Endothelial cell of umbilical vein (primary cell): ENCODE measurements at regions not wholly inside any gene's neighbourhood (a gene's known extent, or its start where the extent isn't known, plus 50 kb on each side); places are given as distances from the start of the nearest gene placed in this dataset.

Experiments used
- BruUV-seq: library from RNA; stranded (reverse); fragments of 400-500 nt; replicated peaks from 2 replicates; lab custom pipeline; 2021; lab: Mats Ljungman, UMichigan
- CTCF ChIA-PET: fragments of 300-600, 350-600 bp; sonication (Branson Sonifier 250); formaldehyde crosslinking; loops from one replicate; lab custom pipeline; 2021; ENCODE audit warnings: antibody characterized with exemption, inconsistent platforms; lab: Charles Lee
- POLR2A ChIA-PET: fragments of 300-600, 350-600 bp; sonication (Branson Sonifier 250); formaldehyde crosslinking; loops from one replicate; lab custom pipeline; 2021; ENCODE audit warnings: antibody characterized with exemption, inconsistent platforms; lab: Charles Lee
- DNase-seq: peaks from one replicate; pipeline ENCODE4 v3.0.0-alpha.2; 2011; ENCODE audit warnings: low read depth, low spot score
- FAIRE-seq: peaks from 2 replicates; lab custom pipeline; 2011; peaks lifted over from hg19 to GRCh38; lab: Jason Lieb, UNC
- H2AFZ ChIP-seq: 2 replicates; pipeline ENCODE4 v1.6.0; 2012; ENCODE audit warnings: low read depth, low read length, control low read depth, inconsistent platforms
- H3K27ac ChIP-seq: 2 replicates; pipeline ENCODE4 v1.5.1; 2011; ENCODE audit warnings: low read depth, mild to moderate bottlenecking, control low read depth, low read length, moderate library complexity; ENCODE audit not compliant: insufficient read depth
- H3K27me3 ChIP-seq, 2 experiments: 2 replicates each; pipeline versions ENCODE4 v1.6.0 to v1.6.1; 2011; ENCODE audit warnings: low read length in 2 of 2, mixed read lengths in 1 of 2; ENCODE audit not compliant: control insufficient read depth in 2 of 2, insufficient read depth in 2 of 2
- H3K36me3 ChIP-seq, 2 experiments: 2 replicates in 1 of 2; 3 replicates in 1 of 2; pipeline ENCODE4 v1.5.1; 2011; ENCODE audit warnings: low read length in 2 of 2, mild to moderate bottlenecking in 1 of 2, moderate library complexity in 1 of 2; ENCODE audit not compliant: control insufficient read depth in 2 of 2, insufficient read depth in 2 of 2; ENCODE audit errors: extremely low read depth in 1 of 2
- H3K4me1 ChIP-seq: 3 replicates; pipeline ENCODE4 v1.5.1; 2011; ENCODE audit warnings: mild to moderate bottlenecking, low read length; ENCODE audit not compliant: control insufficient read depth, insufficient read depth; ENCODE audit errors: extremely low read depth
- H3K4me2 ChIP-seq: 2 replicates; pipeline ENCODE4 v1.6.1; 2011; ENCODE audit warnings: low read length, control low read depth, mixed read lengths; ENCODE audit not compliant: insufficient read depth
- H3K4me3 ChIP-seq, 3 experiments: fragments of 200-600 bp in 1 of 3; sonication (generic), shearing (Covaris generic) in 1 of 3; replicated peaks in 1 of 3; 2 replicates each; pipeline ENCODE4 v1.5.1; 2011 to 2016; ENCODE audit warnings: control low read depth in 3 of 3, low read length in 3 of 3, mild to moderate bottlenecking in 2 of 3, inconsistent platforms in 1 of 3, low read depth in 1 of 3, moderate library complexity in 1 of 3; ENCODE audit not compliant: insufficient read depth in 1 of 3
- H3K79me2 ChIP-seq: 2 replicates; pipeline ENCODE4 v1.6.0; 2012; ENCODE audit warnings: low read length, inconsistent platforms; ENCODE audit not compliant: control insufficient read depth, insufficient read depth
- H3K9ac ChIP-seq: replicated peaks from 2 replicates; pipeline ENCODE3; 2011; ENCODE audit warnings: low read length, control low read depth; ENCODE audit not compliant: insufficient read depth; ENCODE audit errors: extremely low read depth
- H3K9me1 ChIP-seq: replicated peaks from 3 replicates; pipeline ENCODE4 v1.6.0; 2011; ENCODE audit warnings: mild to moderate bottlenecking, low read length; ENCODE audit not compliant: control insufficient read depth, insufficient read depth; ENCODE audit errors: extremely low read depth
- H3K9me3 ChIP-seq: replicated peaks from 2 replicates; pipeline ENCODE4 v1.5.1; 2012; ENCODE audit warnings: low read length, inconsistent platforms; ENCODE audit not compliant: control insufficient read depth, insufficient read depth
- H4K20me1 ChIP-seq: replicated peaks from 2 replicates; pipeline ENCODE3; 2011; ENCODE audit warnings: mild to moderate bottlenecking, low read length; ENCODE audit not compliant: control insufficient read depth, insufficient read depth; ENCODE audit errors: extremely low read depth
- EZH2 ChIP-seq: IDR thresholded peaks from 2 replicates; pipeline ENCODE4 v1.6.1; 2012; ENCODE audit warnings: borderline replicate concordance, low read depth, mild to moderate bottlenecking, moderate library complexity, low read length, inconsistent platforms; ENCODE audit not compliant: severe bottlenecking
- FOS ChIP-seq: IDR thresholded peaks from 2 replicates; pipeline ENCODE4 v1.6.1; 2011; ENCODE audit warnings: mild to moderate bottlenecking, low read length, moderate library complexity, borderline replicate concordance; ENCODE audit not compliant: insufficient read depth
- GATA2 ChIP-seq: IDR thresholded peaks from 2 replicates; pipeline ENCODE4 v1.7.0; 2011; ENCODE audit warnings: low read depth, mild to moderate bottlenecking, moderate library complexity, mixed read lengths, low read length; ENCODE audit not compliant: insufficient read length, insufficient read depth
- JUN ChIP-seq: IDR thresholded peaks from 2 replicates; pipeline ENCODE4 v1.6.1; 2011; ENCODE audit warnings: borderline replicate concordance, low read depth; ENCODE audit not compliant: insufficient read length, insufficient read depth
- MYC ChIP-seq: IDR thresholded peaks from one replicate; pipeline ENCODE4 v1.6.1; 2011; ENCODE audit warnings: mild to moderate bottlenecking, low read depth, low read length
- POLR2A ChIP-seq: IDR thresholded peaks from 2 replicates; pipeline ENCODE4 v1.6.1; 2012; ENCODE audit warnings: low read depth, mild to moderate bottlenecking, control low read depth, low read length
- POLR2AphosphoS5 ChIP-seq: IDR thresholded peaks from 2 replicates; pipeline ENCODE4 v1.6.1; 2012; ENCODE audit warnings: low read depth, mild to moderate bottlenecking, control low read depth, low read length, moderate library complexity; ENCODE audit not compliant: insufficient read depth
- dilution Hi-C: fragments of 300-500 bp; cut with MboI; formaldehyde crosslinking; loops from one replicate; pipeline ENCODE4 v1.15.0; 2019; ENCODE audit warnings: low sequenced_read_pairs; ENCODE audit not compliant: extremely low pct_ligation_motif_present
- intact Hi-C: fragments of 100-400 bp; cut with micrococcal nuclease; formaldehyde crosslinking; loops from one replicate; pipeline ENCODE4 v1.10.0; 2022
- TF ChIP-seq, protein P1 (sequence below), 2 donors: IDR thresholded peaks; 1 replicate in 1 of 2; 2 replicates in 1 of 2; pipeline ENCODE4 v1.5.1; 2011; ENCODE audit warnings: low read length in 2 of 2, mild to moderate bottlenecking in 2 of 2, moderate library complexity in 2 of 2, control low read depth in 1 of 2, inconsistent platforms in 1 of 2, low read depth in 1 of 2; ENCODE audit not compliant: insufficient read depth in 1 of 2; ENCODE audit errors: extremely low read depth in 1 of 2
- TF ChIP-seq, protein P2 (sequence below): IDR thresholded peaks from 2 replicates; pipeline ENCODE4 v1.6.1; 2011; ENCODE audit not compliant: insufficient read depth, insufficient read length

DNA sequence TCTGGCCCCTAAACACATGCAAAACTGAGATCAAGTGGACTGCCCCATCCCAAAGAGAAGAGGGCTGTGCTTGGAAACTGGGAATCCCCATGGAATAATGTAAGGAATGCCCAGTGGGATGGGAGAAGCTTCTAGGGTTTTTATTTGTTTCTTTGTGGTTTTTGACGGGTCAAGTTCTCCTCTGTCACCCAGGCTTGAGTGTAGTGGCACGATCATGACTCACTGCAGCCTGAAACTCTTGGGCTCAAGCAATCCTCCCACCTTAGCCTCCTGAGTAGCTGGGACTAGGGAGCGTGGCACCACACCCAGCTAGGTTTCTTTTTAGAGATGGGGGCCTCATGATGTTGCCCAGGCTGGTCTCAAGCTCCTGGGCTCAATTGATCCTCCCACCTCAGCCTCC is 101.7 kb upstream of the ZSWIM2 start:
- Histone ChIP-seq H3K9me3 (no peaks in the 10 kb centered on the region), H3K27ac (no peak overlapping the region), H3K4me3 (no peak overlapping the region), H3K4me2 (no peak overlapping the region), H2AFZ (no peak overlapping the region), H3K9ac (no peak overlapping the region), H4K20me1 (no peaks in the 10 kb centered on the region), H3K79me2 (no peaks in the 10 kb centered on the region), H3K36me3 (no peaks in the 10 kb centered on the region), H3K27me3 (no peaks in the 10 kb centered on the region), H3K9me1 (no peaks in the 10 kb centered on the region), H3K4me1 (no peaks in the 10 kb centered on the region)
- ChIA-PET CTCF (interaction anchor here (1.0 kb wide), 1 partner anchor 231 kb away, joined by 3 read pairs; no protein-coding TSS in a partner anchor), POLR2A (no interaction called here)
- BruUV-seq = no TSS peak
- TF ChIP-seq MYC = no peak
- TF ChIP-seq, protein P1, sequence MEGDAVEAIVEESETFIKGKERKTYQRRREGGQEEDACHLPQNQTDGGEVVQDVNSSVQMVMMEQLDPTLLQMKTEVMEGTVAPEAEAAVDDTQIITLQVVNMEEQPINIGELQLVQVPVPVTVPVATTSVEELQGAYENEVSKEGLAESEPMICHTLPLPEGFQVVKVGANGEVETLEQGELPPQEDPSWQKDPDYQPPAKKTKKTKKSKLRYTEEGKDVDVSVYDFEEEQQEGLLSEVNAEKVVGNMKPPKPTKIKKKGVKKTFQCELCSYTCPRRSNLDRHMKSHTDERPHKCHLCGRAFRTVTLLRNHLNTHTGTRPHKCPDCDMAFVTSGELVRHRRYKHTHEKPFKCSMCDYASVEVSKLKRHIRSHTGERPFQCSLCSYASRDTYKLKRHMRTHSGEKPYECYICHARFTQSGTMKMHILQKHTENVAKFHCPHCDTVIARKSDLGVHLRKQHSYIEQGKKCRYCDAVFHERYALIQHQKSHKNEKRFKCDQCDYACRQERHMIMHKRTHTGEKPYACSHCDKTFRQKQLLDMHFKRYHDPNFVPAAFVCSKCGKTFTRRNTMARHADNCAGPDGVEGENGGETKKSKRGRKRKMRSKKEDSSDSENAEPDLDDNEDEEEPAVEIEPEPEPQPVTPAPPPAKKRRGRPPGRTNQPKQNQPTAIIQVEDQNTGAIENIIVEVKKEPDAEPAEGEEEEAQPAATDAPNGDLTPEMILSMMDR (IDR thresholded peaks at IDR 0.05; ENCODE audit: extremely low read depth in 1 of 2, insufficient read depth in 1 of 2, low read depth in 1 of 2, low read length in 2 of 2) = no peak
- DNase-seq (no peak), FAIRE-seq (no peak)
- intact Hi-C loops = no loop called here
- dilution Hi-C loops = no loop called here

DNA sequence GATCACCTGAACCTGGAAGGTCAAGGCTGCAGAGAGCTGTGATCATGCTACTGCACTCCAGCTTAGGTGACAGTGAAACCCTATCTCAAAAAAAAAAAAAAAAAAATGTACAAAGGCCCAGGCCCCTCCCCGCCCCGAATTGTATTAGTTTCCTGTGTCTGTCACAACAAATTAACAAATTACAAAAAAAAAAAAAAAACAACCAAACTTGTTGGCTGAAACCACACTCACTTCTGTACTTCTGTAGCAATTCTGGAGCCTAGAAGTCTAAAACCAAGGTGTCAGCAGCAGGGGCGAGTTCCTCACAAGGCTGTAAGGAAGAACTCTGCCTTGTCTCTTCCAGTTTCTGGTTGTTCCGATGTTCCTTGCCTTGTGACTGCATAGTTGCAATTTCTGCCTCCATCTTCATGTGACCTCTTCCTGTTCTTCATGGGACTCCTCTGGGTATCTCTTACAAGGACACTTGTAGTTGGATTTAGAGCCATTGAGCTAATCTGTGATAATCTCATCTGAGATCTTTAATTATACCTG is 100.8 kb upstream of the ZSWIM2 start:
- H3K4me3 ChIP-seq = no peak overlapping the region
- no TSS peak for BruUV-seq
- dilution Hi-C loops (no loop called here), intact Hi-C loops (no loop called here)
- H3K9me3 ChIP-seq = no peaks in the 10 kb centered on the region
- H3K4me1 ChIP-seq = no peaks in the 10 kb centered on the region
- H3K27me3 ChIP-seq = no peaks in the 10 kb centered on the region
- H3K36me3 ChIP-seq = no peaks in the 10 kb centered on the region
- DNase-seq (no peak), FAIRE-seq (no peak)
- TF ChIP-seq EZH2 = no peak
- no peak for TF ChIP-seq GATA2
- TF ChIP-seq POLR2A = no peak
- TF ChIP-seq, protein P2, sequence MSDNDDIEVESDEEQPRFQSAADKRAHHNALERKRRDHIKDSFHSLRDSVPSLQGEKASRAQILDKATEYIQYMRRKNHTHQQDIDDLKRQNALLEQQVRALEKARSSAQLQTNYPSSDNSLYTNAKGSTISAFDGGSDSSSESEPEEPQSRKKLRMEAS = no peak
- no peak for TF ChIP-seq POLR2AphosphoS5
- TF ChIP-seq JUN = no peak
- no peak for TF ChIP-seq FOS
- TF ChIP-seq, protein P1 (IDR thresholded peaks at IDR 0.05; ENCODE audit: extremely low read depth in 1 of 2, insufficient read depth in 1 of 2, low read depth in 1 of 2, low read length in 2 of 2) = no peak
- no peak for TF ChIP-seq MYC
- no peaks in the 10 kb centered on the region for H3K9me1 ChIP-seq
- POLR2A ChIA-PET = no interaction called here
- H4K20me1 ChIP-seq = no peaks in the 10 kb centered on the region
- no peak overlapping the region for H3K27ac ChIP-seq
- no peak overlapping the region for H2AFZ ChIP-seq
- CTCF ChIA-PET = interaction anchor here (0.6 to 1.0 kb wide), 3 partner anchors 24 to 38 kb away, joined by 3 read pairs; no protein-coding TSS in a partner anchor
- no peak overlapping the region for H3K9ac ChIP-seq
- H3K4me2 ChIP-seq = no peak overlapping the region
- H3K79me2 ChIP-seq = no peaks in the 10 kb centered on the region
